Activated CD8-positive, alpha-beta memory T cell treated with anti-CD3 and anti-CD28 coated beads for 24 hours (primary cell): ENCODE measurements at regions not wholly inside any gene's neighbourhood (a gene's known extent, or its start where the extent isn't known, plus 50 kb on each side); places are given as distances from the start of the nearest gene placed in this dataset.
"Not testable (repeated sequence)": the region's sequence is repeated elsewhere in the genome, so short reads cannot be mapped to it uniquely, and the experiment has no call there.

ENCODE experiments used
- DNase-seq: peaks from one replicate; pipeline ENCODE4 v3.0.0-alpha.2; 2020

GRCh38 chr3:17865631-17866030, 123.2 kb upstream of the TBC1D5 start:
- DNase-seq: no peak

- DNase-seq: no peak
Measured at GRCh38 chr3:17861476-17861875, 119.0 kb upstream of the TBC1D5 start.

- DNase-seq: not testable (repeated sequence)
Measured at GRCh38 chr3:17860840-17861471, 118.5 kb upstream of the TBC1D5 start.

GRCh38 chr3:17852217-17852616, 109.8 kb upstream of the TBC1D5 start:
- no peak for DNase-seq

GRCh38 chr3:17850448-17850847, 108.0 kb upstream of the TBC1D5 start:
- no peak for DNase-seq

GRCh38 chr3:17848102-17848501, 105.7 kb upstream of the TBC1D5 start:
- no peak for DNase-seq

- no peak for DNase-seq
Measured at GRCh38 chr3:17847156-17847555, 104.7 kb upstream of the TBC1D5 start.

GRCh38 chr3:17846466-17846865, 104.0 kb upstream of the TBC1D5 start:
- DNase-seq: no peak

GRCh38 chr3:17845026-17845812, 102.8 kb upstream of the TBC1D5 start:
- no peak for DNase-seq

GRCh38 chr3:17844236-17844635, 101.8 kb upstream of the TBC1D5 start:
- no peak for DNase-seq

- DNase-seq: peak; percentile 92
Measured at GRCh38 chr3:17841190-17841828, 98.9 kb upstream of the TBC1D5 start.

GRCh38 chr3:17840651-17841050, 98.2 kb upstream of the TBC1D5 start:
- DNase-seq: no peak

GRCh38 chr3:17840126-17840525, 97.7 kb upstream of the TBC1D5 start:
- peak; percentile 40 for DNase-seq

- no peak for DNase-seq
Measured at GRCh38 chr3:17836919-17837318, 94.5 kb upstream of the TBC1D5 start.

GRCh38 chr3:17836092-17836491, 93.7 kb upstream of the TBC1D5 start:
- DNase-seq: no peak

- DNase-seq: no peak
Measured at GRCh38 chr3:17833786-17834559, 91.5 kb upstream of the TBC1D5 start.

GRCh38 chr3:17832016-17832415, 89.6 kb upstream of the TBC1D5 start:
- DNase-seq: no peak

- no peak for DNase-seq
Measured at GRCh38 chr3:17831366-17831765, 88.9 kb upstream of the TBC1D5 start.

GRCh38 chr3:17830788-17831187, 88.4 kb upstream of the TBC1D5 start:
- DNase-seq: no peak

GRCh38 chr3:17828388-17828787, 86.0 kb upstream of the TBC1D5 start:
- DNase-seq: no peak

- DNase-seq: no peak
Measured at GRCh38 chr3:17825298-17825697, 82.9 kb upstream of the TBC1D5 start.

- no peak for DNase-seq
Measured at GRCh38 chr3:17823816-17824215, 81.4 kb upstream of the TBC1D5 start.

GRCh38 chr3:17823036-17823435, 80.6 kb upstream of the TBC1D5 start:
- no peak for DNase-seq
